ENCODE measurements at regions not wholly inside any gene's neighbourhood (a gene's known extent, or its start where the extent isn't known, plus 50 kb on each side); places are given as distances from the start of the nearest gene placed in this dataset.

DNA sequence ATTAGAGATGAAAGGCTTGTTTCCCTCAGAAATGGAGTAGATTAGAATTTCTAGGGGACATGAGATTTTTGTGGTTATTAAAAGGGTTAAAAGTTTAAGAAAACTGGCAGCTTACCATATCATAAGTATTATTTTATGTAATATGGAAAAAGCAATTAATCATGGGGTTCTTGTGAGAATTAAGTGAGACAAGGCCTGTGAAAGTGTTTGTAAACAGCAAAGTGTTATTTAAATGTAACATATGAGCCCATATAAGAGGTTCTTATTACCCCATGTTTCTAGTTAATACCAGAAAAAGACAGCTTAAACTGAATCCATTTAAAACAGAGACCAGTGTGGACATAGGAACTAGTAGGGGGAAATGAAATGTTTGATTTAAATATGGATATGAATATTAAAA lies 241.1 kb upstream of the PIK3R1 start:
- no peak for DNase-seq (ENCODE audit: low spot score)
- no peak for TF ChIP-seq RAD21 (IDR thresholded peaks at IDR 0.05)
- TF ChIP-seq MAX (IDR thresholded peaks at IDR 0.05), result no peak
- TF ChIP-seq HNF4A (conservative IDR thresholded peaks at IDR 0.05), result no peak
- TF ChIP-seq TAF1 (conservative IDR thresholded peaks at IDR 0.05), result no peak
- TF ChIP-seq REST (IDR thresholded peaks at IDR 0.05), result no peak
- TF ChIP-seq YY1 (IDR thresholded peaks at IDR 0.05), result no peak
- no peak for TF ChIP-seq JUND (IDR thresholded peaks at IDR 0.05)
- TF ChIP-seq RXRA (IDR thresholded peaks at IDR 0.05), result no peak
- TF ChIP-seq EGR1 (IDR thresholded peaks at IDR 0.05; ENCODE audit: low read depth in 2 of 2), result no peak
- TF ChIP-seq HNF4G (IDR thresholded peaks at IDR 0.05), result no peak
- no peak for TF ChIP-seq FOXA2 (IDR thresholded peaks at IDR 0.05)
- TF ChIP-seq, protein P1, sequence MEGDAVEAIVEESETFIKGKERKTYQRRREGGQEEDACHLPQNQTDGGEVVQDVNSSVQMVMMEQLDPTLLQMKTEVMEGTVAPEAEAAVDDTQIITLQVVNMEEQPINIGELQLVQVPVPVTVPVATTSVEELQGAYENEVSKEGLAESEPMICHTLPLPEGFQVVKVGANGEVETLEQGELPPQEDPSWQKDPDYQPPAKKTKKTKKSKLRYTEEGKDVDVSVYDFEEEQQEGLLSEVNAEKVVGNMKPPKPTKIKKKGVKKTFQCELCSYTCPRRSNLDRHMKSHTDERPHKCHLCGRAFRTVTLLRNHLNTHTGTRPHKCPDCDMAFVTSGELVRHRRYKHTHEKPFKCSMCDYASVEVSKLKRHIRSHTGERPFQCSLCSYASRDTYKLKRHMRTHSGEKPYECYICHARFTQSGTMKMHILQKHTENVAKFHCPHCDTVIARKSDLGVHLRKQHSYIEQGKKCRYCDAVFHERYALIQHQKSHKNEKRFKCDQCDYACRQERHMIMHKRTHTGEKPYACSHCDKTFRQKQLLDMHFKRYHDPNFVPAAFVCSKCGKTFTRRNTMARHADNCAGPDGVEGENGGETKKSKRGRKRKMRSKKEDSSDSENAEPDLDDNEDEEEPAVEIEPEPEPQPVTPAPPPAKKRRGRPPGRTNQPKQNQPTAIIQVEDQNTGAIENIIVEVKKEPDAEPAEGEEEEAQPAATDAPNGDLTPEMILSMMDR (IDR thresholded peaks at IDR 0.05; ENCODE audit: low read depth, low read length, missing input control), result no peak
- no peak for TF ChIP-seq FOXA1 (IDR thresholded peaks at IDR 0.05)
- H3K36me3 ChIP-seq (ENCODE audit: control insufficient read depth in 4 of 4, insufficient read depth in 3 of 4, low read depth in 1 of 4, low read length in 3 of 4), result no peaks in the 10 kb centered on the region
- H3K4me3 ChIP-seq (ENCODE audit: low read depth in 1 of 3, low read length in 3 of 3), result no peak overlapping the region
- H3K4me1 ChIP-seq (ENCODE audit: control insufficient read depth in 4 of 4, insufficient read depth in 4 of 4, low read length in 3 of 4), result peaks cover 4 to 42% (median 30%) of the 10 kb centered on the region in 4 donors
- no peak overlapping the region for H3K27ac ChIP-seq (ENCODE audit: low read depth in 1 of 2, low read length in 2 of 2)
- H3K9me3 ChIP-seq (ENCODE audit: control insufficient read depth in 4 of 4, low read length in 3 of 4), result no peaks in the 10 kb centered on the region
- no peak overlapping the region for H3K9ac ChIP-seq (ENCODE audit: low read depth in 1 of 2, low read length in 2 of 2)
- no peaks in the 10 kb centered on the region for H3K27me3 ChIP-seq (ENCODE audit: control insufficient read depth in 4 of 4, insufficient read depth in 4 of 4, low read length in 3 of 4)

GRCh38 chr5:67974054-67974453 lies 241.5 kb upstream of the PIK3R1 start:
- Histone ChIP-seq H3K9ac (ENCODE audit: low read depth in 1 of 2, low read length in 2 of 2) (no peak overlapping the region), H3K27me3 (ENCODE audit: control insufficient read depth in 4 of 4, insufficient read depth in 4 of 4, low read length in 3 of 4) (no peaks in the 10 kb centered on the region), H3K27ac (ENCODE audit: low read depth in 1 of 2, low read length in 2 of 2) (no peak overlapping the region), H3K4me1 (ENCODE audit: control insufficient read depth in 4 of 4, insufficient read depth in 4 of 4, low read length in 3 of 4) (peaks cover 4 to 42% (median 30%) of the 10 kb centered on the region in 4 donors), H3K36me3 (ENCODE audit: control insufficient read depth in 4 of 4, insufficient read depth in 3 of 4, low read depth in 1 of 4, low read length in 3 of 4) (no peaks in the 10 kb centered on the region), H3K9me3 (ENCODE audit: control insufficient read depth in 4 of 4, low read length in 3 of 4) (no peaks in the 10 kb centered on the region), H3K4me3 (ENCODE audit: low read depth in 1 of 3, low read length in 3 of 3) (no peak overlapping the region)
- DNase-seq (ENCODE audit: low spot score), result no peak
- TF ChIP-seq NR2F2 (IDR thresholded peaks at IDR 0.05) (no peak), SP1 (IDR thresholded peaks at IDR 0.05) (no peak), GABPA (IDR thresholded peaks at IDR 0.05 in 1 of 2, conservative IDR thresholded peaks at IDR 0.05 in 1 of 2) (no peak), YY1 (IDR thresholded peaks at IDR 0.05) (peak; percentile 64), RXRA (IDR thresholded peaks at IDR 0.05) (peak; percentile 19 to 48), HNF4A (conservative IDR thresholded peaks at IDR 0.05) (peak; percentile 45 to 68), MAX (IDR thresholded peaks at IDR 0.05) (peak; percentile 55), RAD21 (IDR thresholded peaks at IDR 0.05) (peak; percentile 30 to 42), ATF3 (IDR thresholded peaks at IDR 0.05) (no peak), JUND (IDR thresholded peaks at IDR 0.05) (no peak), FOXA1 (IDR thresholded peaks at IDR 0.05) (peak; percentile 16), FOXA2 (IDR thresholded peaks at IDR 0.05) (peak; percentile 7), TAF1 (conservative IDR thresholded peaks at IDR 0.05) (no peak)
- TF ChIP-seq, protein P1 (IDR thresholded peaks at IDR 0.05; ENCODE audit: low read depth, low read length, missing input control), result no peak
- TF ChIP-seq, protein P2, sequence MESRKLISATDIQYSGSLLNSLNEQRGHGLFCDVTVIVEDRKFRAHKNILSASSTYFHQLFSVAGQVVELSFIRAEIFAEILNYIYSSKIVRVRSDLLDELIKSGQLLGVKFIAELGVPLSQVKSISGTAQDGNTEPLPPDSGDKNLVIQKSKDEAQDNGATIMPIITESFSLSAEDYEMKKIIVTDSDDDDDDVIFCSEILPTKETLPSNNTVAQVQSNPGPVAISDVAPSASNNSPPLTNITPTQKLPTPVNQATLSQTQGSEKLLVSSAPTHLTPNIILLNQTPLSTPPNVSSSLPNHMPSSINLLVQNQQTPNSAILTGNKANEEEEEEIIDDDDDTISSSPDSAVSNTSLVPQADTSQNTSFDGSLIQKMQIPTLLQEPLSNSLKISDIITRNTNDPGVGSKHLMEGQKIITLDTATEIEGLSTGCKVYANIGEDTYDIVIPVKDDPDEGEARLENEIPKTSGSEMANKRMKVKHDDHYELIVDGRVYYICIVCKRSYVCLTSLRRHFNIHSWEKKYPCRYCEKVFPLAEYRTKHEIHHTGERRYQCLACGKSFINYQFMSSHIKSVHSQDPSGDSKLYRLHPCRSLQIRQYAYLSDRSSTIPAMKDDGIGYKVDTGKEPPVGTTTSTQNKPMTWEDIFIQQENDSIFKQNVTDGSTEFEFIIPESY (IDR thresholded peaks at IDR 0.05), result peak; percentile 36

Measured in liver (tissue), 7 donors.